GM19240 (cell line): ENCODE measurements at regions not wholly inside any gene's neighbourhood (a gene's known extent, or its start where the extent isn't known, plus 50 kb on each side); places are given as distances from the start of the nearest gene placed in this dataset.

ENCODE experiments used
- DNase-seq: peaks from one replicate; pipeline ENCODE4 v3.0.0; 2011; ENCODE audit warnings: low spot score; ENCODE audit not compliant: insufficient read length

DNA sequence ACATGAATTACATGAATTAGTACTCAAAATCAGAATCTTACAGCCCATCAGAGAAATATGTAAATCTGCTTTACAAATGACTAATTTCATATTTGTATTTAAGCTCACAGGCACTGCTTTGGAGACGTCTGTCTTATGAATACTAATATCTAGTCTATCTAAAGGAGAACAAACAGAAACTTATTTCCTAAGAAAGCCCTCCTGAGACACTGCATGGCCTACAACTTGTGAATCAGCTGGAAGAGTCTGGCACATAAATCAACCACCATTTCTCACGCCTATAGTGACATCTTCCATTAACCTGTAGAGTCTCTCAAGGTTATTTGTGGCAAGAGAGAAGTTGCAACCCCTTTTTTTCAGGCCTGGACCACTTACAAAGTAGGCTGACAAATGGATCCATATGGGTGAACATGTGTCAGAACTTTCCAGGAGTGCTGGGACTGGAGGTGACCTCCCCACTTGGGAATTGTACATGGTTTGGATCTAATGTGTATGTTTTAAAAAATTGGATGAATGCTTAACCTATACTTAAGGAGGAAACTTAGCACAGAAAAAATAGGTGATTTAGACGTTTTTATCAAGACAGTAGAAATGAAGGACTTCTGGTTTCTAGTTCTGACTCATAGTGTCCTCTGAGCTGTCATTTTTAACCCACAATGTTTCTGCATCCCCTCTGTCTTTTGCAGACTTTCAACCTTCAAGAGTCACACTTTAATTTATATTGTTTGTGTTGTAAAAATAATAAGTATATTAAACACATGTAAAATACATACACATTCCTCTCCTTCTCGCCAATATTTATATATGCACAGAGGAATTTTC is 83.2 kb upstream of the ARHGAP24 start:
- no peak for DNase-seq

DNA sequence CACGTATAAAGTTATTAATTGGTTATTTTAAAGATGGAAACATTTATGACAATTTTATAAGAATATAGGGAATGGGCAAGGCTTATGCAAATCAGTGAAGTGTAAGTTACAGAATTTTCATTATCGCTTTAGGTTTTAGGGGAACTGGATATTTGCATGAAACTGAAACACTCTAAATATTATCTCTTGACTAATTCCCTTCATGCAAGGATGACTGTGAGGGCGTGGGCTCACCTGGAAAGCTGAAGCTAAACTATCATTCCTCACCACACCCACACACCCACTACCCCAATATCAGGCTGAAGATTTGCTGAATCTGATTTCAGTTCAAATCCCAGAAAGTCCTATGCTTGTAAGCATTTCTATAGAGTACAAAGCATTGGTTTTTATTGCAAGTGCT is 81.7 kb upstream of the ARHGAP24 start:
- no peak for DNase-seq

GRCh38 chr4:85398276-85398675 is 76.7 kb upstream of the ARHGAP24 start:
- no peak for DNase-seq

- DNase-seq = no peak
These were observed 75.7 kb upstream of the ARHGAP24 start for GRCh38 chr4:85399270-85399669.

DNA sequence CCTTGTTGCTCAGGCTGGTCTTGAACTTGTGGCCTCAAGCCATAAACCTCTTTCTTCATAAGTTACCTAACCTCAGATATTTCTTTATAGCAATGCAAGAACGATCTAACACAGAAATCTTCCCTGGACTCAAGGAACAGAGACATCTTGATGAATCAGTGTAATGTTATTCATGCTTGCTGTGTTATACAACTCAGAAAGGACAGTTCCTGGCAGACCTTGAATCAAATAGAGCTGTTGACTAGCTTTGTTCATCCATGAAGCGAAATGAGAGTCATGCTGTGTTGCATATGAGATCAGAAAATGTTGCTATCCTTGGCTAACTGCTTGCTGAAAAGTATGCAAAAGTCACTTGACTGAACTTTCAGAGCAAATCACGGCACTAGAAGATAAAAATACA is 72.6 kb upstream of the ARHGAP24 start:
- no peak for DNase-seq

- no peak for DNase-seq
These were observed 68.8 kb upstream of the ARHGAP24 start for GRCh38 chr4:85406185-85406584.

DNA sequence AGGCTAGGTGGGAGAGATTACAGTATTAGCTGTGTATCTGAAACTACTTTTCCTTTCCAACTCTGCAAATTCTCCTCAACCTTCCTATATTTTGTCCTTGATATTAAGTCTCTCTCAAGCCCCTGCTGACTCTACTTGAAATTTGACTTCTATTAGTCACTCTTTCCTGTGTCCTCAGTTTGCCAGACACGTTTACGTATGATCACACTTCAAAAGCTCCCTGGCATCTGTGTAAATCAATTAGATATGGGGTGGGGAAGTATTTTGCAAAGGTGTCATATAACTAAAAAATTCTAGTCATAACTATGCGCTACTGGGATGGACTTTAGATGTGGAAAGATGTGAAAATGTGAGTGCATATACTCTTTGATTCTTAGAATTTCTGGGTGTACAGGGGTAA is 67.4 kb upstream of the ARHGAP24 start:
- no peak for DNase-seq

GRCh38 chr4:85408301-85408700 is 66.6 kb upstream of the ARHGAP24 start:
- no peak for DNase-seq

GRCh38 chr4:85409251-85409650 is 65.7 kb upstream of the ARHGAP24 start:
- DNase-seq = no peak

- DNase-seq = no peak
These were observed 63.6 kb upstream of the ARHGAP24 start for GRCh38 chr4:85411386-85411785.

DNA sequence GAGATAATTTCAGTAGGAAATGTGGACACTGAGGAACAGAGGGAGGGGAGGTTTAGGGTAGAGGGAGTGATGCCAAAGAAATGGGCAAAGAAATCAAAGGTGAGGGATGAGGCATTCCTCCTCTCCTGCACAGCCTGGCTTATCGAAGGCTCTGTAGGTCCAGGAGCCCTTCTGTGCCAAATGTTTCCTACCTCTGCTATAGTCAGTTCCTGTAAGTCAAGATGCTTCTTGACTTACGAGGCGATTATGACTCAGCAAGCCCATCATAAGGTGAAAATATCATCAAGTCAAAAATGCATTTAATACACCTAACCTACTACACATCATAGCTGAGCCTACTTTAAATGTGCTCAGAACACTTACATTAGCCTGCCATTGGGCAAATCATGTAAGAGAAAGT is 60.0 kb upstream of the ARHGAP24 start:
- DNase-seq = no peak

DNA sequence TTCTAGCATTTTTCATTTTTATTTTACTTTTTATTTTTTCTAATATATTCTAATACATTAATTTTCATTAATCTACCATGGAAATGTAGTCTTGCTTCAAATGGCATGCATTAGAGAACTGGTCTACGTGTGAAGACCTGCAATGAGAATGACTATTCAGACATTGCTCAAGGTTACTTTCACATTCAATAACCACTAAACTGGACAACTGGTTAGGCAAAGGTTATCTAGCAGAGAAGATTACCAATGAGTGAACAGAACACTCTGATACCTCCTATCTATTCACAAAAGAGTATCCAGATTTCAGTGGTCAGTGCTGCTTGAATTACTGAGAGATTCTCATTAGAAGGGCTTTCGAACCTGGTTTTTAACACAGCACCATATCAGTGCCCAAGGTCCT is 58.9 kb upstream of the ARHGAP24 start:
- no peak for DNase-seq

DNA sequence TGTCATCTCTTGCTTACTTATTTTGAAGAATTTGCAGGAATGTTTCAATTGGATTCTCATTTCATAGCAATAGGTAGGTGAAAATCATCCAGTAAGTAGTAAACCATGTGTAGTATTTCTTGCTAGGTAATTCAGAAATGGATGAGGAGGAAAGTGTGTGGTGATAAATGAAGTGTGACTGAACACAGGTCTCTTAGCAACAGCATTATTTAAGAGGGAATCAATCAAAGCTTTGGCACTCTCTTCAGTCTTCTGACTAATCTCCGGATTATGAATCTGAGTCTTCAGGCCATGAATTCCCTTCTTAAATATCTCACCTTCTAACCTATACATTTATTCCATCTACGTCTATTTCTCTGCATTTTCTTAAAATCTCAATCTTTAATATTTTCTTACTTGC is 55.8 kb upstream of the ARHGAP24 start:
- DNase-seq = no peak

DNA sequence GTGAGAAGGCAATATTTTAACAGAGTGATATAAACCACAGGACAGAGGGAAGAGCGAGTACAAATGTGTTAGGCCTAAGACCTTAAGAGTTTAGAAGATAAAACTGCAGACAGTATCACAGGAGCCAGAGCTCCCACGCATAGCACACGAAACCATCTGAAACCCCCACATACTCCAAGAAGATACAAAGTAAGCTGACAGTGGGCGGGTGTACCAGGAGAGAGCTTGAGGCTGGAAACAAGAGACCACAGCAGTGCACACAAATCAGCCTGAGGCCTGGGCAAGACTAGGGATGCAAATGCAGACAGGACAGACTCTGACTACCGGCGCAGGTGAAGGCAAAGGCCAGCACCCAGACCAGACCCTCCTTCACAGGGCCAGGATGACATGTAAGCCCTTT is 54.1 kb upstream of the ARHGAP24 start:
- DNase-seq = no peak

DNA sequence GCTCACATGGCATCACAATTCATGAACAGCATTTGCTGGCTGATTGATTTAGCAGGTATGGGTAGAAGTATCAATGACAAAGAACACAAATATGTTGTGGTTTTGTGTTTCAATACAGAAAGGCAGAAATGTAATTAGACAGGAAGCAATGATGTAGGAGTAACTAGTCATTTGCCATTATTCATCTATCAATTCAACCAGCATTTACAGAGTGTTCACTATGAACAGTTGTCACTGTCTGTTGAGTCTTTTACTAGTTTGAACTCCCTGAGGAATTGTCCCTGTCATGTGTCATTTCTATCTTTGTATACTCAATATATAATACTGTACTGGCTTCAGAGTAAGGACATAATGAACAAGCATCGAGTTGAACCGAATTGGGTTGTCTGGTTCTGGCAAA is 51.5 kb upstream of the ARHGAP24 start:
- no peak for DNase-seq
